ENCODE measurements at regions not wholly inside any gene's neighbourhood (a gene's known extent, or its start where the extent isn't known, plus 50 kb on each side); places are given as distances from the start of the nearest gene placed in this dataset.

DNA sequence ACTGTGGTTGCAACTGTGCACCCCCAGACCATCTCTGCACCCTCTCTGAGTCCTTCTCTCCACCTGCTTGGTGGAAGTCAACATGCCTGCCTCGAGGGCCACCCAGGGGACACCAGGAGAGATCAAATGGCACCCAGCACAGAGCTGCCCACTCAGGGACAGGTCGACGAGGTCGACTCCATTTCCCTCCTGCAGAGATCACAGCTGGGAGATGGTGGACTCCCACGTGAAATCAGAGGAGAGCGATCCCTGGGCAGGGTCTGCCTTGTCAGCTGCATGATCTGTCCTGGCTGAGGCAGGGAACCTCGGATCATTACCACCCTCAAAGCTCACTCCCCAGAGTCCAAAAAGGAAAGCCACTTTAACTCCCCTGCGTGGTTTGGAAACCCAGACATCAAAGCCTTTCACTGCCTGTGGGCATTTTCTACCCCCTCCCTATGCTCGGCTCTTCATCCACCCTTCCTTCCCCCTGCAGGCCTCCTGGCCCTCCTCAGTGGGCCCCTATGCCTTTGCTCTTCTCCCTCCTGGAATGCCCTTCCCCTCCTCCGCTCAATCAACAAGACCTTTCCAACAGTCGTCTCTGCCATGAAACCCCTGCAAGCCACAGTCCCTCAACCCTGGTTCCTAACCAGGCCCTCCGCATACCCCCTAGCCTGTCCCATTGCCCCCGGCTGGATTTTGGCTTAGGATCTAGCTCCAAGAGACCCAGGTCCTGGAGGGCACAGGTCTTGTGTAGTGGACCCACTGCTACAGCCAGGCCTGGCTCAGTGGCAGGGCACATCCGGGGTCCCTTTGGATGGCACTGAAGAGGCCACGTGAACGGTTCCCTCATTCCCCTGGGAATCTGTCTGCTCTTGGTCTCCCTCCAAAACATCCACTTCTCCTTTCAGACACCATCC, 103.8 kb upstream of the RPL38 start:
- no peak for TF ChIP-seq POLR2AphosphoS5 (IDR thresholded peaks at IDR 0.05; ENCODE audit: low read depth, low read length)
- TF ChIP-seq TAF1 (IDR thresholded peaks at IDR 0.05; ENCODE audit: borderline replicate concordance, insufficient read depth, low read length): no peak
- TF ChIP-seq, protein P1, sequence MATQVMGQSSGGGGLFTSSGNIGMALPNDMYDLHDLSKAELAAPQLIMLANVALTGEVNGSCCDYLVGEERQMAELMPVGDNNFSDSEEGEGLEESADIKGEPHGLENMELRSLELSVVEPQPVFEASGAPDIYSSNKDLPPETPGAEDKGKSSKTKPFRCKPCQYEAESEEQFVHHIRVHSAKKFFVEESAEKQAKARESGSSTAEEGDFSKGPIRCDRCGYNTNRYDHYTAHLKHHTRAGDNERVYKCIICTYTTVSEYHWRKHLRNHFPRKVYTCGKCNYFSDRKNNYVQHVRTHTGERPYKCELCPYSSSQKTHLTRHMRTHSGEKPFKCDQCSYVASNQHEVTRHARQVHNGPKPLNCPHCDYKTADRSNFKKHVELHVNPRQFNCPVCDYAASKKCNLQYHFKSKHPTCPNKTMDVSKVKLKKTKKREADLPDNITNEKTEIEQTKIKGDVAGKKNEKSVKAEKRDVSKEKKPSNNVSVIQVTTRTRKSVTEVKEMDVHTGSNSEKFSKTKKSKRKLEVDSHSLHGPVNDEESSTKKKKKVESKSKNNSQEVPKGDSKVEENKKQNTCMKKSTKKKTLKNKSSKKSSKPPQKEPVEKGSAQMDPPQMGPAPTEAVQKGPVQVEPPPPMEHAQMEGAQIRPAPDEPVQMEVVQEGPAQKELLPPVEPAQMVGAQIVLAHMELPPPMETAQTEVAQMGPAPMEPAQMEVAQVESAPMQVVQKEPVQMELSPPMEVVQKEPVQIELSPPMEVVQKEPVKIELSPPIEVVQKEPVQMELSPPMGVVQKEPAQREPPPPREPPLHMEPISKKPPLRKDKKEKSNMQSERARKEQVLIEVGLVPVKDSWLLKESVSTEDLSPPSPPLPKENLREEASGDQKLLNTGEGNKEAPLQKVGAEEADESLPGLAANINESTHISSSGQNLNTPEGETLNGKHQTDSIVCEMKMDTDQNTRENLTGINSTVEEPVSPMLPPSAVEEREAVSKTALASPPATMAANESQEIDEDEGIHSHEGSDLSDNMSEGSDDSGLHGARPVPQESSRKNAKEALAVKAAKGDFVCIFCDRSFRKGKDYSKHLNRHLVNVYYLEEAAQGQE (IDR thresholded peaks at IDR 0.05; ENCODE audit: insufficient read depth in 1 of 2, low read depth in 2 of 2, low read length in 2 of 2): no peak
- TF ChIP-seq SIN3A (IDR thresholded peaks at IDR 0.05; ENCODE audit: borderline replicate concordance, insufficient read depth, low read length): no peak

Data from PFSK-1 (cell line).